Activated gamma-delta T cell treated with anti-CD3 and anti-CD28 coated beads, Interleukin-2, amount 50 U/mL, for 16 hours (primary cell): ENCODE measurements at regions not wholly inside any gene's neighbourhood (a gene's known extent, or its start where the extent isn't known, plus 50 kb on each side); places are given as distances from the start of the nearest gene placed in this dataset.

Experiments used
- DNase-seq: peaks from one replicate; pipeline ENCODE4 v3.0.0-alpha.2; 2020; ENCODE audit warnings: low read depth

- no peak for DNase-seq
These were observed 56.1 kb upstream of the ID3 start for GRCh38 chr1:23615423-23615822.

DNA sequence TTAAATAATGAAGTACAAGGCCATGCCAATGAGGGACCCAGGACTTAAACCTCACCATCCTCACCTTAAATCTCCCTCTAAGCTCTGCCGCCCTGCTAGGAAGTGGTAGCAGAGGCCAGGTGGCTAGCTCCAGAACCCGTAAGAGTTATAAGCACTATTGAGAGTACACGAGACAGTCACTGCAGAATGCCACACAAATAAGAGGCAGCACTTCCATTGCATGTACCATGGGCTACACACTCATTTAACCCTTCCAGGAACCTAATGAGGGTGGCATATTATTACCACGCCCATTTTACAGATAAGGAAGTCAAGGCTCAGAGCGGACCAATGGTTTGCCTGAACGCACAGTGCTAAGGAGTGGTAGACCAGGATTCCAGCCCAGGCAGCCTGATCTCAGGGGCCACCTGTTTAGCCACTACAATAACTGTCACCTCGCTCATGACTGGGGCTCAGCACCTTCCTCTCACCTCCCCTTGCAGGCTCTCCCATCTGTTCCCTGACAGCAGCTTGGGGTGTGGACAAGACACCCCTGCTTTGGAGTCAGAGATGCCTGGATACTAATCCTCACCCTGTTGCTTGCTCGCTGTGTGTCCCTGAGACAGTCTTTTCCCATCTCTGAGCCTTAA, 54.8 kb upstream of the ID3 start:
- no peak for DNase-seq

DNA sequence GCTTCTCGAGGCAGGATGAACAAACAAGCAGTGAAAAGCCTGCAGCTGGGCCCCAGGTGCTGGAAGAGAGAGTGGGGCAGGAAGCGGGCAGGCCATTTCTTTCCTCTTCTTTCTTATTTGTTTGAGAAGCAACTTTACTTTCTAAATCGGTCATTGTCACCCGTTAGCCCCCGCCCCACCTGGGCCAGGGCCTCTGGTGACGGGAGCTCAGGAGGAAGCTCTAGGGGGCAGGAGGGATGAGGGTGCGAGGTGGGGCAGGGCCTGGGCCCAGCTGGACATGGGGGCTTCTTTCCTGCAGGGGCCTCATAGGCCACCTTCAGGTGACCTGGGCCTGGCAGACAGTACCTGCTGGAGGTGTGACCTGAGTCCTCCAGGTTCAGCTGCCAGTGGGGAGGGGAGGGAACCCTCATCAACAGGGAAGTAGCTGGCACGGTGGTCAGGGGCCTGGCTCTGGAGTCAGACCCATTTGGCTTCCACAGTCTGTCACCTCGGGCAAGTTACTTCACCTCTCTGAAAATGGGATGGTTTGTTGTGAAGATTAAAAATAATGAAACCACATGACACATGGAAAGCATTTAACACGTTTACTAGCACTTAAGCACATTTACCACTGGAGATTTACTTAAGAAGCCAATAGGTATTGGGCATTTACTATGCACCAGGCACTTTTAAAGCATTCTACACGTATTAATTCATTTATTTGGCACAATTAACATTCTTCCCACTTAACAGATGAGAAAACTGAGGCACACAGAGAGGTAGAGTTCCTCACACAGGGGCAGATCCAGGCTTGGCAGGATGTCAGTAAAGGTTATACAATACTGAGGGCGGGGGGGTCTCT, 54.1 kb upstream of the ID3 start:
- no peak for DNase-seq

DNA sequence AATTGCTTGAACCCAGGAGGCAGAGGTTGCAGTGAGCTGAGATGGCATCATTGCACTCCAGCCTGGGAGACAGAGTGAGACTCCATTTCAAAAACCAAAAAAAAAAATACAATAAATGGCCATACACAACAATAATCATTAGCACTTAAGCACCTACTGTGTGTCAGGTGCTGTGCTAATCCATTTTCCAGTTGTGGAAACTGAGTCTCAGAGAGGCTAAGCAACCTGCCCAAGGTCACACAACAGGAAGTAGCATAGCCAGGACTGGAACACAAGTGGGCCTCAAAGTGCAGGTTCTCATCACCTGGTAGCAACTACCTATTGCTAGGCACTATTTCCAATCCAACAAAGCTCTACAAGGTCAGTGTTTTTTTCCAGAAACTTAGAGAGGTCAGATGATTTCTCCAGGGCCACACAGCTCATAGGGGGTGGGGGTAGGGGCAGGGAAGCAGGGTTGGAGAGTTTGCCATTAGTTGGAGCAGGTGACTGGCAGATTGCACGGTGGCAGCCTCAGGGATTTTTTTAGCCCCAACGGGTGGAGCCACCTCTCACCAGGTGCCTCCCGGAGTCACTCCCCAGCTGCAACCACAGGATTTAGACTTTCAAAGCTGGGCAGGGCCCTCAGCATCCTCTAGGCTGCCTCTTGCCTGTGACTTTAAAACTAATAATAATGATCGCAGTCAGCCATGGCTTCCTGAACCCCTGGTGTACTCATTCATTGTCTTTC, 52.5 kb upstream of the ID3 start:
- DNase-seq: no peak

- no peak for DNase-seq
These were observed 51.4 kb upstream of the ID3 start for GRCh38 chr1:23610677-23611076.

DNA sequence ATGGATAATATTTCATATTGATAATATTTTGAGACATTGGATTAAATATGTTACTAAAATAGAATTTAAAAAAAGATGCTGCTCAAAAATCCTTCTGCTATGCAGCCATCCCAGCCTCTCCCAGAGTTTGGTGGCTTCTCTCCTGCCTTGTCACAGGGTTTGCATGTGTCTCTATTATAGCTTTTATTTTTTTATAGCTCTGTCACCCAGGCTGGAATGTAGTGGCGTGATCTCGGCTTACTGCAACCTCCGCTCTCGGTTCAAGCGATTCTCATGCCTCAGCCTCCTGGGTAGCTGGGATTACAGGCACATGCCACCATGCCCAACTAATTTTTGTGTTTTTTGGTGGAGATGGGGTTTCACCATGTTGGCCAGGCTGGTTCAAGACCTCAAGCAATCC, 50.7 kb upstream of the ID3 start:
- no peak for DNase-seq
